B cell (primary cell): ENCODE measurements at regions not wholly inside any gene's neighbourhood (a gene's known extent, or its start where the extent isn't known, plus 50 kb on each side); places are given as distances from the start of the nearest gene placed in this dataset.

ENCODE experiments used
- ATAC-seq: fragments of 200-7000 bp; cut with Tn5 transposase; one replicate; pipeline ENCODE4 v1.10.0; 2021; ENCODE audit warnings: low read depth, mild to moderate bottlenecking, moderate number of reproducible peaks, moderate library complexity
- CTCF ChIA-PET: fragments of 350-600 bp; sonication (Branson Sonifier 250); formaldehyde crosslinking; loops from one replicate; lab custom pipeline; 2021; ENCODE audit warnings: antibody characterized with exemption, inconsistent platforms; lab: Charles Lee
- POLR2A ChIA-PET: fragments of 350-600 bp; sonication (Branson Sonifier 250); formaldehyde crosslinking; loops from one replicate; lab custom pipeline; 2021; ENCODE audit warnings: antibody characterized with exemption; lab: Charles Lee
- DNase-seq: peaks from one replicate; pipeline ENCODE4 v3.0.0; 2013
- H2AFZ ChIP-seq: 2 replicates; pipeline ENCODE4 v1.6.1; 2012; ENCODE audit warnings: mild to moderate bottlenecking, low read depth, low read length; ENCODE audit not compliant: insufficient read depth, poor library complexity, severe bottlenecking
- H3K27ac ChIP-seq, 2 donors: 1 replicate in 1 of 2; 2 replicates in 1 of 2; pipeline ENCODE4 v1.5.1; 2012 to 2013; ENCODE audit warnings: low read length in 2 of 2, mild to moderate bottlenecking in 2 of 2, moderate library complexity in 1 of 2
- H3K27me3 ChIP-seq, 4 experiments: fragments of 200-600 bp in 1 of 4; sonication (generic) in 1 of 4; replicated peaks in 1 of 4; 1 replicate in 2 of 4; 2 replicates in 2 of 4; pipeline versions ENCODE4 v1.6.1 to v1.7.0; 2013 to 2016; ENCODE audit warnings: low read length in 3 of 4, mild to moderate bottlenecking in 2 of 4, mixed read lengths in 1 of 4, moderate library complexity in 1 of 4; ENCODE audit not compliant: insufficient read depth in 4 of 4, control insufficient read depth in 3 of 4; ENCODE audit errors: control extremely low read depth in 1 of 4
- H3K36me3 ChIP-seq, 2 experiments: replicated peaks in 1 of 2; 1 replicate in 1 of 2; 2 replicates in 1 of 2; pipeline versions ENCODE4 v1.6.1 to v1.7.1; 2013; ENCODE audit warnings: low read length in 1 of 2; ENCODE audit not compliant: insufficient read depth in 2 of 2, control insufficient read depth in 1 of 2; ENCODE audit errors: control extremely low read depth in 1 of 2, extremely low read depth in 1 of 2
- H3K4me1 ChIP-seq, 2 donors: fragments of 200-600 bp in 1 of 2; sonication (generic) in 1 of 2; 1 replicate in 1 of 2; 2 replicates in 1 of 2; pipeline versions ENCODE4 v1.5.1 to v1.6.1; 2013 to 2017; ENCODE audit warnings: low read length in 2 of 2; ENCODE audit not compliant: control insufficient read depth in 2 of 2, insufficient read depth in 2 of 2
- H3K4me2 ChIP-seq: replicated peaks from 2 replicates; pipeline ENCODE3; 2012; ENCODE audit warnings: mild to moderate bottlenecking, low read depth, low read length; ENCODE audit not compliant: poor library complexity, severe bottlenecking
- H3K4me3 ChIP-seq, 5 experiments: fragments of 200-600 bp in 1 of 5; sonication (generic) in 1 of 5; 1 replicate in 3 of 5; 2 replicates in 2 of 5; pipeline versions ENCODE4 v1.5.1 to v1.7.0; 2011 to 2016; ENCODE audit warnings: low read length in 4 of 5, mild to moderate bottlenecking in 4 of 5, low read depth in 2 of 5, control low read depth in 1 of 5, moderate library complexity in 1 of 5; ENCODE audit not compliant: insufficient read depth in 1 of 5; ENCODE audit errors: control extremely low read depth in 1 of 5, extremely low read depth in 1 of 5
- H3K79me2 ChIP-seq: fragments of 200-600 bp; sonication (generic); one replicate; pipeline ENCODE4 v1.6.0; 2016; ENCODE audit warnings: low read length; ENCODE audit not compliant: control insufficient read depth, insufficient read depth
- H3K9ac ChIP-seq: fragments of 200-600 bp; sonication (generic); 2 replicates; pipeline ENCODE4 v1.6.1; 2017; ENCODE audit warnings: mild to moderate bottlenecking, low read length, moderate library complexity
- H3K9me3 ChIP-seq, 3 donors: one replicate each; pipeline versions ENCODE4 v1.6.1 to v1.7.1; 2013; ENCODE audit warnings: low read length in 2 of 3; ENCODE audit not compliant: control insufficient read depth in 2 of 3, insufficient read depth in 1 of 3; ENCODE audit errors: control extremely low read depth in 1 of 3
- H4K20me1 ChIP-seq: 2 replicates; pipeline ENCODE4 v1.6.0; 2012; ENCODE audit warnings: mild to moderate bottlenecking, low read length; ENCODE audit not compliant: insufficient read depth, control insufficient read depth, poor library complexity, severe bottlenecking
- H3K27ac Mint-ChIP-seq: one replicate; pipeline ENCODE4 v1.8.0; 2021; ENCODE audit warnings: mixed read lengths
- H3K27me3 Mint-ChIP-seq: one replicate; pipeline ENCODE4 v1.8.0; 2021; ENCODE audit warnings: mixed read lengths
- H3K4me1 Mint-ChIP-seq: one replicate; pipeline ENCODE4 v1.8.0; 2021; ENCODE audit warnings: mixed read lengths
- H3K4me3 Mint-ChIP-seq: one replicate; pipeline ENCODE4 v1.8.0; 2021; ENCODE audit warnings: mixed read lengths
- H3K9me3 Mint-ChIP-seq: one replicate; pipeline ENCODE4 v1.8.0; 2022; ENCODE audit warnings: mixed read lengths; ENCODE audit not compliant: insufficient read depth
- CTCF ChIP-seq: fragments of 200-600 bp; IDR thresholded peaks from one replicate; pipeline ENCODE4 v1.8.0; 2022; ENCODE audit warnings: antibody characterized with exemption, mild to moderate bottlenecking
- EZH2 ChIP-seq: IDR thresholded peaks from 2 replicates; pipeline ENCODE4 v1.6.1; 2012; ENCODE audit warnings: borderline replicate concordance, low read depth, mild to moderate bottlenecking, moderate library complexity, low read length; ENCODE audit not compliant: insufficient read depth, poor library complexity, severe bottlenecking
- WGBS: methylation state at CpG from one replicate; pipeline ENCODE4 v1.1.5; 2013; ENCODE audit warnings: missing lambda C conversion rate; ENCODE audit not compliant: insufficient coverage; 5-methylcytosine and 5-hydroxymethylcytosine counted together
- intact Hi-C: fragments of 100-400 bp; cut with micrococcal nuclease; formaldehyde crosslinking; loops from one replicate; pipeline ENCODE4 v1.10.0; 2022

GRCh38 chr3:145531548-145531947 lies 629.4 kb downstream of the PLOD2 start:
- ChIA-PET POLR2A (no interaction called here), CTCF (no interaction called here)
- no peak overlapping the region for H2AFZ ChIP-seq
- intact Hi-C loops = no loop called here
- DNase-seq (no peak), ATAC-seq (no peak)
- H3K4me1 ChIP-seq = no peaks in the 10 kb centered on the region
- Mint-ChIP-seq H3K4me1 (no peaks in the 10 kb centered on the region), H3K9me3 (peaks cover 3% of the 10 kb centered on the region), H3K27me3 (no peaks in the 10 kb centered on the region), H3K27ac (no peak overlapping the region), H3K4me3 (no peak overlapping the region)
- H3K9ac ChIP-seq = no peak overlapping the region
- no peak overlapping the region for H3K4me2 ChIP-seq
- no peak overlapping the region for H3K27ac ChIP-seq
- H3K79me2 ChIP-seq = no peaks in the 10 kb centered on the region
- H3K36me3 ChIP-seq = no peaks in the 10 kb centered on the region
- H3K9me3 ChIP-seq = no peaks in the 10 kb centered on the region
- H4K20me1 ChIP-seq = no peaks in the 10 kb centered on the region
- no CpG with 5 or more reads among the region's 1 CpG for WGBS
- no peaks in the 10 kb centered on the region for H3K27me3 ChIP-seq
- no peak for TF ChIP-seq CTCF
- no peak for TF ChIP-seq EZH2
- H3K4me3 ChIP-seq = no peak overlapping the region

GRCh38 chr3:145533696-145534095 lies 627.3 kb downstream of the PLOD2 start:
- H3K4me2 ChIP-seq = no peak overlapping the region
- H3K79me2 ChIP-seq = no peaks in the 10 kb centered on the region
- ATAC-seq (no peak), DNase-seq (no peak)
- Mint-ChIP-seq H3K27me3 (no peaks in the 10 kb centered on the region), H3K9me3 (peaks cover 3% of the 10 kb centered on the region), H3K27ac (no peak overlapping the region), H3K4me3 (no peak overlapping the region), H3K4me1 (no peaks in the 10 kb centered on the region)
- ChIA-PET CTCF (no interaction called here), POLR2A (no interaction called here)
- intact Hi-C loops = no loop called here
- H2AFZ ChIP-seq = no peak overlapping the region
- WGBS = 100% methylated on average over 1 of the region's 1 CpG
- H3K36me3 ChIP-seq = no peaks in the 10 kb centered on the region
- H3K9ac ChIP-seq = no peak overlapping the region
- H3K9me3 ChIP-seq = no peaks in the 10 kb centered on the region
- no peaks in the 10 kb centered on the region for H3K4me1 ChIP-seq
- TF ChIP-seq CTCF (no peak), EZH2 (no peak)
- H4K20me1 ChIP-seq = no peaks in the 10 kb centered on the region
- no peaks in the 10 kb centered on the region for H3K27me3 ChIP-seq
- no peak overlapping the region for H3K27ac ChIP-seq
- no peak overlapping the region for H3K4me3 ChIP-seq
